Stimulated activated CD4-positive, alpha-beta T cell treated with anti-CD3 and anti-CD28 coated beads, Interleukin-12 subunit alpha, Interleukin-12 subunit beta, amount 100 ng/mL, for 4 hours (primary cell): ENCODE measurements at regions not wholly inside any gene's neighbourhood (a gene's known extent, or its start where the extent isn't known, plus 50 kb on each side); places are given as distances from the start of the nearest gene placed in this dataset.

ENCODE experiments used
- DNase-seq: peaks from one replicate; pipeline ENCODE4 v3.0.0-alpha.2; 2020

DNA sequence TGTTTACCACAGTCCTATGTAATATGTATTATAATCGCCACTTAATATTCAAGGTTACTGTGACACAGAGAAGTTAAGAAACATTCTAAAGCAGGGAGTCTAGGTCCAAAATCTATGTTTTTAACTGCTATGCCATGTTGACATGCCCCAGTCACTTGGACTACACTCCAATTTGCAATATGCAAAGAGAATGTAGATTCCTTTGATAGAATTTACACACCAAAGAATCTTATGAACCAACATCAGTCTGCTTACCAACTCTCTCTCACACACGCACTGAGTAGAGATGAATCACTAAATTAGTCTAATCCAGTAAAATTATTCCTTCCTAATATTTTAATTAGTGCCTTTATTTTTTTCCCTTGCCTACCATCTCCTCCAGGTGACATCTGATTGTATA, 266.2 kb downstream of the OLFM3 start:
- no peak for DNase-seq

DNA sequence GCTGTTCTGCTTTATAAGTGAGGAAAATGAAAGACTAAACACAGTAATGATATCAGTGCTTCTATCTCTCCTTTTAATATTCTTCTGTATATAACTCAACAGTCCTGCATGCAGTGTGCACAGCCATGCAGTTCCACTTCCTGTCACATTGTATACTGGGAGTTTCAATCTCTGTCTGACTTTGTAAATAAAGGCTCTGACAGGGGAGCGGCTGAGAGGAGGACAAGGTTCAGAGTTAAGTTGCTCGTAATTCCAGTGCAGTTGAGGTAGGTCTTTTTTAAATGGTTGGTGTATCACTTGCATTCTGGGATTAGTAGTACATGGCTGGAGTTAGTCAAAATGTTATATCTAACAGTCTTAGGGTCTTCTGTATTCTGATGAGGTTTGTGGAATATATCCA, 264.5 kb downstream of the OLFM3 start:
- no peak for DNase-seq

DNA sequence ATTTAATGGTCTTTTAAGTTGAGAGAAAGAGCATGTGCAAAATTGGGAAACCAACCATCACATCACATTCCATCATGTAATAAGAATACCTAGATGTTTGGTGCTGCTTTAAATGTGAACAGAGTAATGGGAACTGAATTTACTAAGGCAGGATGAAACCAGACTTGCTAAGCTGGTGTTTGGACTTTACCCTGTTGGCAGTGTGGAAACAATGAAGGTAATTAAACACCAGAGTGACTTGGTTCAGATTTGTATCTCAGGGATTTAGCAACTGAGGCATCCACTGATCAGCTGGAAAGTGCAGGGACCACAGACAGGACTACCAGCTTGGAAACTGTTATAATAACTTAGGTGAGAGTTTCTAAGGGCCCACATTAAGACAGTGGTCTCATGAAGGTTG, 263.4 kb downstream of the OLFM3 start:
- DNase-seq = no peak

DNA sequence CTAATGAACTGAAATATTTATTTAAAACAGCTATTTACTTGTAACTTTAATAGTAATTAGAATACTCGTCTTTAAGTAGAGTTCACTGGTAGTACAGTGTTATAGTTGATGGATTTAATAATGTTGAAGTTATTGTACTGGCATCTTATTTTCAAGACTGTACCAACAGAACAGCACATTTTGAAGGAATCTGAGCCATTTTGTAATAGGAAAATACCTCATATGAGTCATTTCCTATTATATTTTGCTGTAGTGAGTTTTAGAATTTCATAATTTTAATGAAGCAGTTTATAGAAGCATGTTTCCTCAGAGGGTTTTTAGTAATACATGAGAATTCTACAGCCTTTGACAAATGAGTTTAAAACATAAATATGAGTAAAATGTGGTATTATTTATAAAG, 258.3 kb downstream of the OLFM3 start:
- DNase-seq = no peak

DNA sequence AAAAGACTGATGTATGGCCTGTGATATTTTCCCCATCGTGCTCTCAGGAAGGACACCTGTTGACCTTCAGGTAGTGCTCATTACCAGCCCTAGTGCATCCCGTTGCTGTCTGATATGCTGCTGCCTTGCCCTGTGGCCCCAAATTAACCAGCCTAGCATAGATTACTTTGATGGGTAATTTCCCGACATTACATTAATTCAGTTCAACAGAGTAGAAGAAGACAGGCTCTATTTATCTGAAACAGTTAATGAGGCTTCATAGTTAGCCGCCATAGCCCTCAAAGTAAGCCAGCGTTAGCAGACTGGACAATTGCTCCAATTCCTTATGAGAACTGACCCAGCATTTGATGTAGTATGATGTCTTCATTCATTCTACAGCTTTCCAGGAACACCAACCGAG, 257.6 kb downstream of the OLFM3 start:
- DNase-seq = no peak

DNA sequence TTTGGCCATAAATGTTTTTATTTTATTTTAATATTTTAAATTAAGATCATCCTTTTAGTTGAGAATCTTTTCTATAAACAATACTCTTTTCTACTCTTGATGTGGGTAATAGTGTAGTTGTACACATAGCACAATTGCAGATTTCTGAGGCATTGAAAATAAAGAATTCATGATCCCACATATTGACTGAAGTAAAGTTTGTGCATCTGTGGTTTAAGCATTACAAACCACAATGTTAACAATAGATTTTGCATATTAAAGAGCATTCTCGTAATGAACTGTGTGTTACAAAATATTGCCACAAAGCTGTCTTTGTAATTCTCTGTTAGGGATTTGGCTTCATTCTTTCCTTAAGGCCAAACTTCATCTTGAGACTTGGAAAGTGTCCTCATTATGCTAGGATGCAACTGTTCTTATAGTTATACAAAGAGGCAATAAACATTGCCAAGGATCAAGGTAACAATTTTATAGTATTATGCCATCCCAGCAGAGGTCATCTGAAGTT, 256.8 kb downstream of the OLFM3 start:
- no peak for DNase-seq

DNA sequence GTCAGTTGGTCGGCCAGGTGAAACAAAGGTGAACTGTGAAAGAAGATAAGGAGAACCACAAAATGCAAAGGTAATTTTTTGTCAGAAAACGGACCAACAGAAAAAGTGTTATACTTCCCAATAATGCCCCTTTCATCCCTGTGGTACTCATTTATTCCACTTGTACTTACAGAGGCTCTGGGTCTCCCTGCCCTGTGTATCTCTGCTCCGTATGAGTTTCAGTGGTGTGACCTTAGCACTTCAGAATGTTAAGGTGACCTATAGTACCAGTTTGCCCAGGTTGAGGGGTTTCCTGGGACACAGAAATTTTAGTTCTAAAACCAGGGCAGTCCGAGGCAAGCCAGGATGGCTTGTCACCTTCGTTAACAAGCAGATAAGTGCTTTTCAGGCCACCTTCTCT, 254.8 kb downstream of the OLFM3 start:
- DNase-seq = no peak

DNA sequence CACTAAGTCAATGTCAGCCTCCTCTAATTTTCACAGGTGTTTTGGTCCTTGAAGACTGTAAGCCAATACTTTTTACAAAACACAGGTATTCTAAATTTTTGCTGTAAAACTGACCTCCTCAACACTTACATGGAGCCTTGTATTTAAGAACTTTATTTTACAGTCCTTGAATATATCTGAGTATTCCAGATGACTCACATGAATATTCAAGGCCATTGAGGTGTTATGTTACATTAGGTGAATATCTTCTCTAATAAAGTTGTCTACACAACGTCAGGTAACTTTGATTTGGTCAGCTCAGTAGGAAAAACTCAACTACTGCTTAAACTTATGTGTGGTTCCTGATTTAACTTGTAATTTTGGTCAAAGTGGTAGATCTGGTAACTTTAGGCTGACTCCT, 254.2 kb downstream of the OLFM3 start:
- no peak for DNase-seq

DNA sequence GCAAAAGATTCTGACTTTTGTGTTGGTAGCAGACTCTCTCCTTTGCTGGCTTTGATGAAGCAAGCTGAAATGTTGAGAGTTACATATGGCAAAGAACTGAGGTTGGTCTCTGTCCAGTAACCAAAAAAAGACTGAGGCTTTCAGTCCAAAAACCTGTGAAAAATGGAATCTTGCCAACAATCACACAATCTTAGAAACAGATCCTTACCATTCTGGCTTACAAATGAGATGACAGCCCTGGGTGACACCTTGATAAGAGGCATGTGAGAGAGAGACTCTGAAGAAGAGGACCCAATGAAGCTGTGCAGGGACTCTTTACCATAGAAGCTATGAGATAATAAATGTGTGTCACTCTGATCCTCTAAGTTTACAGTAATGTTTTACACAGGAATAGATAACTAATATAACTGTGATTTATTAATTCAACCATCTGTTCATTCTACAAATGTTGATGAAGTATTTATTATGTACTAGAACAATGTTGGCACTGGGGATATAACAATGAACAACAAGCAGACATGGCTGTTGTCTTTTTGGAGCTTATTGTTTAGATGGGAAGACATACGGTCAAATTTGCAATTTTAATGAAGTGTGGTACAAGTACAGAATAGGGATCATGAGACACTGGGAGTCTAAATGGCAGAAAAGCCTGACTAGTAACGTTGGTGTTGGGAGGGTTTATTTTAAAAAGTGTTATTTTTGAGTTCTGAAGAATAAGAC, 251.0 kb downstream of the OLFM3 start:
- no peak for DNase-seq

DNA sequence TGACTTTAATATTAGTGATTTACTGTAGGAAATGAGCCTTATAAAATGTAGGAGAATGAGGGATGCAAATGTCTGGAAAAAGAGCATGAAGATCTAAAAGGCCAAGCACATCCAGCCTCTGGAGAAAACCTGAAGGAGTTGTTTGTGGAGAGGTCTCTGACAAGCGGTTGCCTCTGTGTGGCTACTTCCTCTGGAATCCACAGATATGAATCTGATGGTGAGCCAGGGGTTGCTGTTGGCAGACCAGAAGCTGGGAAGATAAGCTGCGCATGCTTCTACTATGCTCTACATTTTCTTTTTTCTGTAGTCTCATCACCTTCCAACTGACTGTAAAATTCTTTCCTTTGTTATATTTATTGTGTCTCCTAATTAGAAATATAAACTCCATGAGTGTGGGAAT, 248.6 kb downstream of the OLFM3 start:
- no peak for DNase-seq
